Activated T-cell treated with anti-CD3 and anti-CD28 coated beads for 1 hour (primary cell): ENCODE measurements at regions not wholly inside any gene's neighbourhood (a gene's known extent, or its start where the extent isn't known, plus 50 kb on each side); places are given as distances from the start of the nearest gene placed in this dataset.
"Not testable (repeated sequence)": the region's sequence is repeated elsewhere in the genome, so short reads cannot be mapped to it uniquely, and the experiment has no call there.

Experiments
- DNase-seq: peaks from one replicate; pipeline ENCODE4 v3.0.0-alpha.2; 2020; ENCODE audit warnings: low read depth

DNA sequence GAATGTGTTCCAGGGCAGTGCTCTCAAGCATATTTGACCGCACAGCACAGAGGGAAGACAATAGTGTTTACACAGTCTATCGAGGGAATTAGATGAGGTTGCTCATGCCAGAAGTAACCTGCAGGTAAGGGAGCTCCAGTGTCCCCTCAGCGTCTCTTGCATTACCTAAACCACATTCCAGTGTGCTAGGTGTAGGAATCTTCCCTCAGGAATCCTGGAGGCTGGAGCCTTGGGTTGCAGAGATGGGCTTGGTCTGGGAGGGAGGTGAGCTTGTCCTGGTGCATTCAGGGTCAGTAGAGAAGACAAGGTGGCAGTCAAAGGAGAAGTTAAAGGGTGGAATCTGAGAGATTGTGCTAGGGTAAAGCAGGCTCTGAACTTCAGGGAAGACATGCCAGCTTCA is 56.3 kb downstream of the SOX14 start:
- DNase-seq, result no peak

DNA sequence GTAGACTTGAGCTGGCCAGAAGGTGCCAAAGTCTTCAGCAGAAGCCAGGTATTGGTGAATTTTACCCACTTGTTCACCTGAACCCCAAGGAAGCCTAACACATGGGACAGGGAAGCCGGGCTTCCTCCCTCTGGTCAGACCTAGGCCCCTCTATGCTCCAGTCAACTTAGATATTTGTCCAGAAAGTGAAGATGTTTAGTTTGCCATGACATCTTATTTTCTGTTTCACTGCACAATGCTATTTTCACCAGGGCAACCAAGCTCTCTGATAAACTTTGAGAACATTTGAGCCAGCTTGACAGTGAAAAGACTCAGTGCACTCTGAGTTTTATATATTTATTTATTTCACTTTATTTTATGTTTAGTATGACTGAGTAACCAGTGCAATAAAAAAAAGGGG is 71.0 kb downstream of the SOX14 start:
- DNase-seq, result no peak

DNA sequence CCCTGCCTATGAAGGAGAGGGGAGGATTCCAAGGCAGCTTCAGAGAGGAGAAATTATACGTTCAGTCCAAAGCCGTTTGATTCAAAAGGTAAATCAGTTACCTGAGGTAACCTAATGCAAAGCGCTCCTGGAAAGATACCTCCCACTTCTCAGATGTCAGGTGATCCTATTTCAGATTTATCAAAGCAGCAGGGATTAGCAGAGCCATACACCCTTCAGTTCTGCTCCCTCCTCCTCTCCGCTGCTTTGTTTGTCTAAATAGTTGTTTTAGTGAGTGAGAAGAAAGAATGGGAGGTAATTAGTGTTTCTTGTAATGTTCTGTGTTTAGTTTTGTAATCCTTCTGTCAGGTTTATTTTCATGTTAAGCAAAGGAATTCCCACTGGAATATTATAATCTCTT is 81.1 kb downstream of the SOX14 start:
- no peak for DNase-seq

DNA sequence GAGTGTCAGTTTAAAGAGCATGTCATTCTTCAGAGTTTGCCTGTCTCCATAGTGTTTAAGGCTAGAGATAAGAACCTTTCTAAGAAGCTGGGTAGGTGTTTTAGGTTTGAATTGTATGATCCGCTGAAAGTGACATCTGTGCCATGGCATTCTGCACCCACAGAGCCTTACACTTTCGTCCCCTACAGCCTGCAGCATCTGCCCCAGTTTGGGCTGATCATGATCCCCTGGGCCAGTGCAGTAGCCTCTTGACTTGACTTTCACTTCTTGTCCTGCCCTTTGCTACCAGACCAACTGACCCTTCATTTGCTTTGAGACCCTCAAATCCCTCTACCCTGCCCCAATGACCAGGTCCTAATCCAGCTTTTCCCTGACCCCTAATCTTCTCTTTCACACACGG is 81.6 kb downstream of the SOX14 start:
- DNase-seq, result no peak

DNA sequence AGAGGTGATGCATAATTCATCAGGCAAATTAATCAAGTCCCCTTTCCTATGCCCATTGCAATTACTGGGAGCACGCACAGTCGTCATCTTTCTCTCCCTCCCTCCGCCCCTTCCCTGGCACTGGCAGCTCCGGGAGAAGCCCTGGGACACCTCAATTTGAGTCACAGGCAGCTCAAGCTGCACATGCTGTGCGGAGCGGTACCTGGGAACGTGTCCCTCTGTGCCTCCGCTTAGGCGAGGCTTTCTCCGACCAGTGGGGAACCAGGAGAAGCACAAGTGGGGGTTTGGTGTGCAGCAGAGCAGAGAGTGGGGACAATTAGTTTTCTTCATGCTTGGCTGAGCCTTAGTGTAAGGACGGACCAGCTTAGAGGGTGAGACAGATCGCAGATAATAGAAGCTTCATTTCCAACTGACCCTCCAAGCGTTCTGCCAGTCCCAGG is 88.3 kb downstream of the SOX14 start:
- no peak for DNase-seq

DNA sequence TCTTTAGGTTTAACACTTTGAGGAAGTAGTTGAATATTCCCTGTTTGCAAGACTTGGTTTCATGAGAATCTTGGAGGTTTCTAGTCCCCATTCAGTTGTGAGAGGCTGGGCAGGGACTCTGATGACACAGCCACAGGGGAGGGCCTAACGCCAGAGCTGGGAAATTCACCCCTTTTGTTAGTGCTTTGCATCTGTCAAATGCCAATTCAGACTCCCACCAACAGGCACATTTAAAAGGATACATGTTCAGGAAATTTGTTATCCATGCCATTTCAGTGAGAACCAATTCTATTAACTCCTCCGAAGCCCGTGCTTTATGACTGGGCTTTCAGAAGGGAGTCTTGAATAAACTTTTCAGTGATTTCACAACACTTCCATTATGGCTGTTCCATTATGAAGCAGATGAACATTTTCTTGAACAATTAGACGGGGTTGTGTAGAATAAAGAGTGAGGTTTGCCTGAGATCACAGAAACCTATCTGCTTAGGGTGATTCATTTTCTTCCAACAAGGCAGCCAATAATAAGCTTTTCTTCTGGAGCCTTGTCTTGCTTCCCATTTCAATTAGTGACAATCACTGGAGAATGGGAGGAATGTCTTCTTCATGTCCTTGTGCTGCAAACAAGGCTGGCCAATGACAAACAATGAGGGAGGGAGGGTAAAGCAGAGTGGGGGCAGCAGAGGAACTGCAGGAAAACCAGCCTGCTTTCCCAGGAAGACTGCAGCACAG is 90.6 kb downstream of the SOX14 start:
- DNase-seq, result no peak

DNA sequence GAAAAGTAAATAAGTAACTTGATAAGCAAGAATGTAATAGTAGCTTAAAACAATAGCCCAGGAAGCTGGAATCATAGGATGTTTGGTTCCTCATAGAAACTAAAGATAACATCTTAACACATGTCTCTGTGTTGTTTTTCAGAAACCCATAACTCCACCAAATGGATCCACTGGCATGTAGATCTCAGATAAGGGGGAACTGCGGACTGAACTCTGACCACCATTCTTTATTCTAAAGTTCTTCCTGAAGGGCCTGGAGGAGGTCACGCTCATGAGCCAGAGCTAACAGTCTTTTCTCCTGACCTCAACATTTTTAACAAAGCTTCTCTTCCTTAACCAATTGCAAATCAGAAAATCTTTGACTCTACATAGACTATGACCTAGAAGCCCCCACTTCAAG is 101.9 kb downstream of the SOX14 start:
- DNase-seq, result no peak

DNA sequence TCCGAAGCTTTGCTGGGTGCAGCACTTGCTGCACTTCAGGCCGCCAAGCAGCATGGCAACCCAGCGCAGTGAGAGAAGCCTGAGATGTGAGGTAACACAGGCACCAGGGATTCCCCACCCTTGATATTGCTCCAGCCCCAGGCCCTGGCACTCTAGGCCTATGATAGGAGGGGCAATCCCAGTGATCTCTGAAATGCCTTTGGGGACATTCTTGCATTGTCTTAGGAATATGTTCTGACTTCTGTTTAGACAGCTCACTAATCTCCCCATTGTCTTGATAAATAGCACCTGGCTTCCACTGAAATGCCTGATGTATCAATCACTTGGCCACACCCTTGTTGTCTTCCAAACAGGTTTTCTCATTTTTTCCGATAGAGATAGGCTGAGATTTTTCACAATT is 102.8 kb downstream of the SOX14 start:
- no peak for DNase-seq

DNA sequence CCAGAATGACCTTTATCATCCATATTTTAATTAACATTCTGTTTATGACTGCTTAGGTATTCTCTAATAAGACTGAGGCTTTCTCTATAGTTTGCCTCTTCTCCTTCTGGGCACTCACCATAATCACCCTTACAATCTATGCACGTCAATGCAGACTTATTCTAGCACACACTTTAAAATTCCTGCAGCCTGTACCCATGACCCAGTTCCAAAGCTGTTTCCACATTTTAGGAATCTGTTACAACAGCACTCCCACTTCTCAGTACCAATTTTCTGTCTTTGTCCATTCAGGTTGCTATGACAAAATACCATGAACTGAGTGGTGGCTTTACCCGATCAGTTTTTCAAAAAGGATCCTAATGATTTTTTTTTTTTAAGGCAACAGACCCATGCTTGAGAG is 103.5 kb downstream of the SOX14 start:
- DNase-seq, result no peak

DNA sequence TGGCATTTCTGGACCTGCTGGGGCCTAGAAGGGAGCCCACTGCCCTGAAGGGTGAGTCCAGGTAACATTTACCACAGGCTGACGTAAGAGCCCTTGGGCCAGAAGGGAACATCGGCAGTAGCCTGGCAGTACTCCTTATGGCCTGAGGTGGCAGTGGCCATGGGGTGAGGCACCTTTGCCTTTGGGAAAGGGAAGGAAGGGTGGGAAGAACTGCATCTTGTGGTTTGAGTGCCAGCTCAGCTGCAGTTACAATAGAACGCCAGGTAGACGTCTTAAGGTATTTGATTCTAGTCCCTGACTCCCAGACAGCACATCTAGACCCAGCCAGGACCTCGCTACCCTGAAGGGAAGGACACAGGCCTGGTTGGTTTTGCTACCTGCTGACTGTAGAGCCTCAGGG is 104.9 kb downstream of the SOX14 start:
- DNase-seq, result no peak

DNA sequence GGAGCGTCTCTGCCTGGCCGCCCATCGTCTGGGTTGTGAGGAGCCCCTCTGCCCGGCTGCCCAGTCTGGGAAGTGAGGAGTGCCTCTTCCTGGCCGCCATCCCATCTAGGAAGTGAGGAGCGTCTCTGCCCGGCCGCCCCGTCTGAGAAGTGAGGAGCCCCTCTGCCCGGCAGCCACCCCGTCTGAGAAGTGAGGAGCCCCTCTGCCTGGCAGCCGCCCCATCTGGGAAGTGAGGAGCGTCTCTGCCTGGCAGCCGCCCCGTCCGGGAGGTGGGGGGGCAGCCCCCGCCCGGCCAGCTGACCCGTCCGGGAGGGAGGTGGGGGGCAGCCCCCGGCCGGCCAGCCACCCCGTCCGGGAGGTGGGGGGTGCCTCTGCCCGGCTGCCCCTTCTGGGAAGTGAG is 108.5 kb downstream of the SOX14 start:
- DNase-seq, result not testable (repeated sequence)

DNA sequence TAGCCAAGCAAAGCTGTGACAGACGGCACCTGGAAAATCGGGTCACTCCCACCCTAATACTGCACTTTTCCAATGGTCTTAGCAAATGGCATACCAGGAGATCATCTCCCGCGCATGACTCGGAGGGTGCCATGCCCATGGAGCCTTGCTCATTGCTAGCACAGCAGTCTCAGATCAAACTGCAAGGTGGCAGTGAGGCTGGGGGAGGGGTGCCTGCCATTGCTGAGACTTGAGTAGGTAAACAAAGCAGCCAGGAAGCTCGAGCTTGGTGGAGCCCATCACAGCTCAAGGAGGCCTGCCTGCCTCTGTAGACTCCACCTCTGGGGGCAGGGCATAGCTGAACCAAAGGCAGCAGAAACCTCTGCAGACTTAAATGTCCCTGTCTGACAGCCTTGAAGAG is 113.1 kb upstream of the CLDN18 start:
- DNase-seq, result not testable (repeated sequence)

DNA sequence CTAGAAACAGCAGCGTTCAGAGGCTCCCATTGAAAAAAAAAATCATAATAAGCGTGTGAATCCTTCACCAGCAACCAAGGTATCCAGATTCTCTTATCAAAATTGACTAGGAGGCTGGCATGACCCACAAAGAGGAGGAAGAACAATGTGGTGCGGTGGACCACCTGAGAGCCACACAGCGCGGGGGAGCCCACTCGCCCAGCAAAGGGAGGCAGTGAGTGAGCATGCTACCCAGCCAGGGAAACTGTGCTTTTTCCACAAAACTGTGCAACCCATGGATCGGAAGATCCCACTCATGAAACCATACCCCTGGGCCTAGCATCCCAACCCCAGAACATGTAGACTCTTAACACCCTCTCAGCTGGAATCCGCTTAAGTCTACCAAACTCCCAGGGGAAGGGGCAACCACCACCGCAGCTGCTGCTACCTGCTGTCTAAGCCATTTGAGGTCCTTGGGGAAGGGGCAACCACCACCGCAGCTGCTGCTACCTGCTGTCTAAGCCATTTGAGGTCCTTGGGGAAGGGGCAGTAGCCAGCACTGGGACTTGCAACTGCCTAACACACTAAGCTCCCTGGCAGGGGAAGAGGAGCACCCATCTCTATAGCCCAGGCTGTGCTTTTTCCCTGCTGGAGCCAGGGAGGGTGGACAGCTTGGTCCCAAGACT is 102.8 kb upstream of the CLDN18 start:
- no peak for DNase-seq

DNA sequence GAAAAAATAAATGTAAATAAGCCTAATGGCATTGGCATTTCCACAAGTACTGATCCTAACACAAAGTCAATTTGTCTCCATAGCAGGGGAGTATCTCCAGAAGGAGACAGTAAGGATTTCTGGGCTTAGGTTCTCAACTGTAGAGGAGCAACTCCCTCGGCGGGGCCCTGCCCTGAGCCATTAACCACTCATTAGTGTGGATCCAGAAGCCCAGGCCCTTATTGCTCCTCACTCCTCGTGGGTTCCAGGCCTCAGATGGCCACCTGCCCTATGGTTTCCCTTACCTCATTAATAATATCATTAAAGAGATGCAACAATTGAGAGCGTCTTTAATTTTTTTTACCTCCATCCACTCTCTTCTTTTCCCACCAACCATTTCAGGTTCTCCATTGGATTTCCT is 85.3 kb upstream of the CLDN18 start:
- no peak for DNase-seq

DNA sequence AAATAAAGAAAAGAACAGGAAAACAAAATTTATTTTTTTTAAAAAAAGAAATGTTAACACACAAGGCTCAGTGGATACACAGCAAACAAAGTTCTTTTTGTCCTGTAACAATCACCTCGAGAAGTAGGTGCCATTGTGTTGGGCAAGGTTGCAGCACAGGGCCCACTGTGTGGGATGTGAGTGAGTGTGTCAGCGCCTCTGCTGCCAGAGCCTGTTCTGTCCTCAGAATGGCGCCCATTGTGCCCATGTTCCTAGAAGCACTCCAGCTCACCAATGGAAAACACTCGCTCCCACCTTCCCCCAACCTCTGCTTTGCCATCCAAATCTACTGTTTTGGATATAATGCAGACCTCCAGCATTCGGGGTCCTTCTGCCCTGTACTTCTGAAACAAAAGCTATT is 84.9 kb upstream of the CLDN18 start:
- DNase-seq, result no peak

DNA sequence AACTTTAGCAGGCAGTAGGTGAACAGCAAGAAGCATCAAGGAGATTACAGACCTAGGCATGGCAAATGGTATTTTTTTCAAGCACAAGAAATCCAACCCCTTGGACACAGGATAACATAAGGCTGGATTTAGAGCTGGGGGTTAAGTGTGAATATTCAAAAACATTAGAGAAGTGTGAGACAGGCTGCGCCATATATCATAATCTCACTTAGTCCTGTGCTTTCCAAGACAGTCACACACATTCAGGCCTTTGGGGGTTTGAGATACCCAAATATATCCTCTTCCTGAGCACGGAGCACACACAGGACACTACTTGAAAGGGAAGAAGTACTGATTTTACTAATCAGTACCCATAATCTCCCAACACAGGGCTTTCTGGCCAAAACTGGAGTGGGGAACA is 83.0 kb upstream of the CLDN18 start:
- no peak for DNase-seq

DNA sequence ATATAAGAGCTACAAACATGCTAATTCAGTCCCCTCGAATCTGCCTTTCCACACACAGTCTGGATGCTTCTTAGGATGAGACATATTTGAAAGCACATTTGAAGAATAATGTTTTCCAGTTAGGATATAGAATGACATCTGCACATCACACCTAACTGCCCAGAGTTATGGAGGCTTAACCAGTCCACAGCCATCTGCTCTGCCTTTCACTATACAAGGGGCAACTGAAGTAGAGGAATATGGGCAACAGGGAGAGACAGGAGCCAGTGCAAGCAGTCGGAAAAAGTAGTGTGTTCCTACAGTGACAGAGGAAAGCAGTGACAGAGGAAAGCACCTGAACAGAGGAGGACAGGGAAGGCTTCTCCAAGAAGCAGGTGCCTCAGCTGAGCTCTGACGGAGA is 79.0 kb upstream of the CLDN18 start:
- DNase-seq, result no peak

DNA sequence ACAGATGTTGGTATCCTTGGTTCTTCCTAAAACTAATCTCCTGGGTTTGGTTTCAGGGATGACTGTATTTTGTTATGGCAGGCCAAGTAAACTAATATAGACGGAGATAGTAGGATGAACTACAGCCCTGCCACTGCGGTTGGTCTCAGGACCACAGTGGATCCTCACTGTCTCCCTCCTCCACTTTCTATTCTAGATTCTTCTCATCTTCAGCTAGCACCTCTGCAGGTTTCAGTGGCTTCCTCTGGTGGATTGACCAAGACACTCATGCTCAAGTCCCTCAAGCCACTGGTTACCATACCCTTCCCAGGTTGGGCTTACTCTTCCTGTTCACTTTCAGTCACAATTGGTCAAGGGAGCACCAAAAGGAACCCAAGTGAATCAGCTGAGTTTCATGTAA is 71.1 kb upstream of the CLDN18 start:
- DNase-seq, result no peak

DNA sequence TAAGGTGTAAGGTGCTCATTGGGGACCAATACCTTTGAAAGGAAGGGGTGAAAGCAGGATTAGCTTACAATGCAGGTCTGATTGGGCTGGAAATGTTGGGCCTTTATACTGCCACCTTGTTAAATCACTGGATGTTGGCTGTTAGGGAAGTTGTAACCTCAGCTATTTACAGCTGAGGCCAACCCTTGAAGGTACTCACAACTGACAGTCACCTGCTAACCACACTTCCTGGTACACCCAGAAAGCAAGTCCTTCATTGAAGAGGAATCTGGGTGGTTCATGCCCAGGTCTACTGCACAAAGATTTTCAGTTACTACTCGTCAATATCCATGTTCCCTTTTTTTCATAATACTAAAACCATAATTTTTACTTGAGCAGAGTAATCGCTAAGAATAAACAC is 65.4 kb upstream of the CLDN18 start:
- no peak for DNase-seq

DNA sequence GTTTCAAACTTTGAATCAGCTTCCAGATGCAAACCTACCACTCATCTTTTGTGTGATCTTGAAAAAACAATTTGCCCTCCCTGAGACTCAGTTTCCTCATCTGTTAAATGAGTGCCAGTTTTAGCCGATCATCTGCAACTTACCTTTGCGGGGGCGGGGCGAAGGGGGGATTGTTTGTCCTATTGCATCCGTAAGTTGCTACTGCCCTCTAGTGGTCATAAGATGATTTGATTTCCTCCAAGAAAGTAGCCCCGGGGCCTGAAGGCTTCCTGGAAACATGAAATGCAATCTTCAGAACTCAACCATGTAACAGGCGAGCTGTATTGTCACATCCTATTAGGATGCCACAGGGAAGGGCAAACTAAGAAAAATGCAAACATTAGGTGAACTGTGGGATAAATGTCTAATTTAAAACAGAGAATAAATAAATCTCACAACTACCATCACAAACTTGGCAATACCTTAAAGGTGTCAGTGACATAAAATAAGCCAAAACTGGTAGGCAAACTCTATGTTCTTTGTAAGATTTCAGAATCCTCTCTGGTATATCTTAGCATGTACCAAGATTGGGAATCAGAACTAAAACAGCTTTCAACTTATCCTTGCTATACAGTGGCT is 63.5 kb upstream of the CLDN18 start:
- peak; percentile 31 for DNase-seq

DNA sequence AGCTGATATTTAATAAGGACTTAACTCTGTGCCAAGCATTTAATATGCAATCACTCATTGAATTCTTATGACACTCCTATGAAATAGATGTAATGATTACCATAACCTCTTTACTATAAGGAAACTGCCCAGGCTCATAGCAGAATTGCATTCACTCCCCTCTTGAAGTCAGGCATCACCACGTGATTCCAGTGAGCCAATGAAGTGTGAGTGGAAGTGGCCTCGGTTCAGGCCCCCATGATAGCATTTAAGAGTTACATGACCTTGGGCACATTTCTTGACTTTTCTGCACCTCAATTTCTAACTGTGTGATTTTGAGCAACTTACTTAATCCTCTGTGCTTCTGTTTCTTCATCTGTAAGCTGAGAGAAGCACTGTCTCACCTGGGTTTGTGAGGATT is 62.8 kb upstream of the CLDN18 start:
- no peak for DNase-seq

DNA sequence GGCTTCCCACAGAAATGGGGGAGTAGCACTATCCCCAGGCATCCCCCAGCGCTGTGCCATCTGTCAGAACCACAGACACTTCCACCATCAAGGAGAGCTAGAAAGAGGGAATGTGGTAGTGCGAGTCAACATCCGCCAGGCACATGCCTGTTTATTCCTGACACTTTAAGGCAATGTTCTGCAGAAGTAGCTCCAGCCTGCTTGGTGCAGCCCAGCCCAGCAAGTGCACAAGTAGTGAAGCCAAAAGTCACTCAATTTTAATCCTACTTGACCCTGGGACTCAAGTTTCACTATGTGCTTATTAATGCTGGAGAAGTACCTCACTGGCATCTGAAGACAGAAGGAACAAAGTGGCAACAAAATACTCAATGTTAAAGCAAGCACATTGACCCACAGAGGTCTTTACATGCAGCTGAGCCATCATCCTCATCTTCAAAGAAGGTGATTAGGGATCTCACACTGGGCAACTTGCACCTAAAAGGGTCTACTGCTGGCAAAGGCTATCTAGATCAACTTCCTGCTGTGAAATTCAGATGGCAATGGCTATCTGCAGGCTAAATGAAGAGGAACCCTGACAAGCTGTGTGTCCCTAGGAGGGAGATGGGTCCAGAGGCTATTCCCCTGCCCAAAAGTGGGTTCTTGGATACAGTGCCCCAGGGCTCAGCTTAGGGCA is 61.4 kb upstream of the CLDN18 start:
- no peak for DNase-seq

DNA sequence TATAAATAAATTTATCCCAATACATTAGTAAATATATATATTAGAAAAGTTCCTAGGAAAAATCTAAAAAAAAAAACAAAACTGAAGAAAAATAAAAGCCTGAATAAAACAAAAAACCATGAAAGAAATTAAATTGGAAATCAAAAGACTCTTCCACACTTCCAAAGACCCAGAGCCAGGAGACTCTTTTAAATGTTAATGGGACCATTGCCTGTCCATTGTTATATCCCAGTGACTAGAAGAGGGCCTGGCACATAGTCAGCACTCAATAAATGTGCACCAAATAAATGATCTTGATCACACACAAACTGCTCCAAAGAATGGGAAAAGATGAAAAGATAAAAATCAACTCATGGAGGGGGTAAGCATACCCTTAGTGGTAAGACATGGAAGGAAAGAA is 51.3 kb upstream of the CLDN18 start:
- DNase-seq, result no peak
